Activated CD8-positive, alpha-beta memory T cell treated with anti-CD3 and anti-CD28 coated beads for 36 hours (primary cell): ENCODE measurements at regions not wholly inside any gene's neighbourhood (a gene's known extent, or its start where the extent isn't known, plus 50 kb on each side); places are given as distances from the start of the nearest gene placed in this dataset.
"Not testable (repeated sequence)": the region's sequence is repeated elsewhere in the genome, so short reads cannot be mapped to it uniquely, and the experiment has no call there.

Experiments
- CTCF ChIA-PET: fragments of 350-600 bp; sonication (Branson Sonifier 250); formaldehyde crosslinking; loops from one replicate; lab custom pipeline; 2021; ENCODE audit warnings: antibody characterized with exemption; lab: Charles Lee
- POLR2A ChIA-PET: fragments of 350-600 bp; sonication (Branson Sonifier 250); formaldehyde crosslinking; loops from one replicate; lab custom pipeline; 2021; ENCODE audit warnings: antibody characterized with exemption; lab: Charles Lee

DNA sequence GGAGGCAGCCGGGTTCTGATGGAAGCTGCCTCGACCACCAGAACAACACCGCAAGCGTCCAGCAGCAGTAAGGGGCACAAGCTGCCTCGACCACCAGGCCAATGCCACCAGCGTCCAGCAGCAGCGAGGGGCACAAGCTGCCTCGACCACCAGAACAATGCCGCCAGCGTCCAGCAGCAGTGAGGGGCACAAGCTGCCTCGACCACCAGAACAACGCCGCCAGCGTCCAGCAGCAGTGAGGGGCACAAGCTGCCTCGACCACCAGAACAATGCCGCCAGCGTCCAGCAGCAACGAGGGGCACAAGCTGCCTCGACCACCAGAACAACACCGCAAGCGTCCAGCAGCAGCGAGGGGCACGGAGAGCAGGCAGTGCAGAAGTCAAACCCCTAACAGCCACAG, 94.9 kb downstream of the TMEM18 start:
- POLR2A ChIA-PET, CTCF ChIA-PET: not testable (repeated sequence)

DNA sequence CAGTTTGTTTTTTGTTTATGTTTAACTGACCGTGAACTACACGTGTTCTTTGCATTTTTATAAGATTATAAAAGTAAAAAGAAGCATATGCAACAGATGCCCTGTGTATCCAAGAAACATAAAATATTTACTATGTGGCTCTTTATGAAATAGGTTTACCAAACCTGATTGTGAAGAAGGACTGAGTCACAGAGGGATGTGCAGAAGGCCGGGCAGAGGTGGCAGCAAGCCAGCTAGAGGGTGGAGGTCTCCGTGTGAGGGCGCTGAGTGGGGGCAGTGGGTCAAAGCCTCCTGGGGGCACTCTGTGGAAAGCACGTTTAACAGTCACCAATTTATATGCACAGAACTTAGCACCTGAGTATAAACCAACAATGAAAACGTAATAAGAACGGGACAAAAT, 97.2 kb downstream of the TMEM18 start:
- POLR2A ChIA-PET: no interaction called here
- CTCF ChIA-PET: no interaction called here

DNA sequence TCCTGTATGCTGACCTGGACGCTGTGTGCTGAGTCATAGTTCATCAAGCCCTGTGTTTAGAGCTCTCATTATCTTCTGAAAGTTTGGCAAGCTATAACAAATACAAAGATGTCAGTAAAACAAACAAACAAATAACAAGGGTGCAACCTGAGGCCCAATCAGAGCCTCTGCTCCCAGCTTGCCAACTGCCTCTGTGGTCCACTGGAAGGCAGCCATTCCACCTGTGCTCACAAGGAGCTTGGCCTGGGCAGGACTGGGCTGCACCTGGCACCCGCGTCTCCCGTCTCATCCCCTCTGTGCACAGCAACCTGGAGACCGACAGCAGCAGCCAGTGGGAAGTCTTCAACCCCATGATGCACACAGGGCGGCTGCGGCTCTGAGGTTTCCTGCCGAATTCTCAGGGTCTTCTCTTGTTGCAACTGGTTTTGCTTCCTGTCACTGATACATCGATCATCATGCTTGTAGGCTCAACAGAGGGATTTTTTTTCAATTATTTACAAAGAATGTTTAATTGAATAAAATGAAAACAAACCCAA, 97.8 kb downstream of the TMEM18 start:
- POLR2A ChIA-PET: no interaction called here
- CTCF ChIA-PET: no interaction called here

DNA sequence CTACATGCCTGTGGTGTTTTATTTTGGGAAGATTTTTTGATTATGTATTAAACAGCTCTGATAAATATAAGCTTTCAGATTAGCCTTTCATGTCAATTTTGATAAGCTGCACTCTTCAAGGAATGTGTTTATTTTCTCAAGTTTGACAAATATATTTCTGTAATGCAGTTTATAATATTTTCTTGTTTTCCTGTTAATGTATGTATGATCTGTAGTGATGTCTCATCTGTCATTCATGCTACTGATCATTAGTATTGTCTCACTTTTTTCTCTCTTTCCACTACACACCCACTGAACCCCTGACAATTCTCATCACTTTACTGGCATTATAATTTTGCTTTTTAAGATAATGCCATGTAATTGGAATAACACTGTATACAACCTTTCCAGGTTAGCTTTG, 100.9 kb downstream of the TMEM18 start:
- POLR2A ChIA-PET: no interaction called here

DNA sequence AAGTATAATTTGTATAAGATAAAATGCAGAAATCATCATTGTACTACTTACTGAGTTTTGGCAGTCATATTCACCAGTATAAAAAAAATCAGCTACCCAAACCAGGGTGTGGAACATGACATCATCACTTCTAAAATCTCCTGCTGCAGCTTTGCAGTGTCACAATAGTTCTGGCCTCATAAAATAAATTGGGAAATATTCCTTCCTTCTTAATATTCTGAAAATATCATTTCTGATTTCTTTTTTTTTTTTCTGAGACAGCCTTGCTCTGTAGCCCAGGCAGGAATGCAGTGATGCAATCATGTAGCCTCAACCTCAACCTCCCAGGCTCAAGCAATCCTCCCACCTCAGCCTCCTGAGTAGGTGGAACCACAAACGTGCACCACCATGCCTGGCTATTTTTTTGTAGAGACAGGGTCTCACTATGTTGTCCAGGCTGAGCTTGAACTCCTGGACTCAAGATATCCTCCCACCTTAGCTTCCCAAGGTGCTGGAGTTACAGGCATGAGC, 101.4 kb downstream of the TMEM18 start:
- ChIA-PET CTCF (no interaction called here), POLR2A (no interaction called here)

More for the DNA sequence above, 100.9 kb downstream of the TMEM18 start:
- CTCF ChIA-PET: no interaction called here

DNA sequence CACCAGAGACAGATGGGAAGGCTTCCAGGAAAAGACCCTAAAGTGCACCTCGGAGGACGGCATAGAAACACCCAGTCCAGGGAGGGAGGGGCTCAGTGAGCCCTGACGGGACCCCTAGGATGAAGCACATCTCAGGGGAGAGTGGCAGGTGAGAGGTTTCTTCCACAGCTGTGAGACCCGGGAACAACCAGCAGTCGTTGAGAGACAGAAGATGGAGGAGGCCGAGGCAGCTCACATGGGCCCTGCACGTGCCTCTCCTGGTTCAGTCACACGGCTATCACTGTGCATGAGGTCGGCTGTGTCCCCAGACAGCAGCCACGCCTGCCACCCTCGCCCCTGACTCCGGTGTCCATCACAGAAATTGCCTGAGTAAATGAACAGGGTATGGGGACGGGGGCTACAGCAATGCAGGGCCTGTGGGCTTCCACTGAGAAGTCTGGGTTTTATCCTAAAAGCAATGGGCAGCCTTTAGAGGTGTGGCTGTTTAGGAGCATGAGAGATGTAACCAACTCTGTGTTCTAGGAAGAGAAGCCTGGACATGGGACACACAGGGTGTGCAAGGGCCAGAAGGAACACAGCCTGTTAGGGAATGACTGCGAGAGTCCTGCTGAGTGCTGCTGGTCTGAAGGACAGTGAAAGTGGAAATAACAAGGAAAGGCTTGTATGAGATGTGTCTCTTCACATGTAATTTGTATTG, 102.0 kb downstream of the TMEM18 start:
- ChIA-PET POLR2A (no interaction called here), CTCF (no interaction called here)

DNA sequence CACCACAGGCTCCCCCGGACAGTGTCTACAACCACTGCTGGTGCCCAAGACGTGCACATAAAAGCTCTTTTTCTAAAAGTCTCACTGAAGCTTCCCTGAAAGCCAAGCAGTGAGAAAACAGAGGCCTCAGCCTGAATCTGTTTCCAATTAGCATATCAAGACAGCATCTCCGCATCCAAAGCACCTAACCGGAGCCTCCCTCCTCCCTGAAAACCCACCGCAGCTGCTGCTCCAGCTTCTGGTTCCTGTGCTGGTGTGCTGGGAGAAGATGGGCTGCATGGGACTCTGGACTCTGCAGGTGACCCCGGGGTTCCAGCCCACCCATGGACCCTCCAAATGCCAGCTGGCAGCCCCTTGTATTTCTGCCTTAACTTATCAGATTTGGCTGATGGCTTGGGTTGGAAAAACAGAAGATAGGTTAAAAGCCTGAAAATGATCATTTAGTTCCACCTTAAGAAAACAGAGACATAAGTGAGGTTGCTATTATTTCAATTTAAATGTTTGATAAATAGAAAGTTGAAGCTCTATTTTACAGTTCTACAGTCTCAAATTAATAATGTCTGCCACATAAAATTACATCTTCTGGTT, 103.3 kb downstream of the TMEM18 start:
- POLR2A ChIA-PET: no interaction called here
- CTCF ChIA-PET: no interaction called here

DNA sequence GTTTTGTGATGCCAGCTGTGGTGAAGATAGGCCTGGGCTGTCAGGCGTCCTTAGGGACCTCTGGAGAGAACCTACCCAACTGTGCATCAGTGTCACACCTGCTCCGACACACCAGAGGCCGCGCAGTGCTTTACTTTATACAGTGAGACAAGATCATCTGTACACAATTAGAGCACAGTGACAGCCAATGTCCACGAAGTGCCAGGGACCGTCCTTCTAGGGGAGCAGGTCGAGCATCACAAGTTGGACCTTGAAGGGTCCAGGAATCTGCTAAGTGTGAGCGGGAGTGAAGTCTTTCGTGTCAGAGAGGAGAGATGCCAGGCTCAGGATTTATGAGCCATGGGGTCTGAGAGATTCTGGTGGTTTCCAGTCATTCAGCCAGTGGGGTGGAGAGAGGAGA, 104.2 kb downstream of the TMEM18 start:
- ChIA-PET CTCF (no interaction called here), POLR2A (no interaction called here)

DNA sequence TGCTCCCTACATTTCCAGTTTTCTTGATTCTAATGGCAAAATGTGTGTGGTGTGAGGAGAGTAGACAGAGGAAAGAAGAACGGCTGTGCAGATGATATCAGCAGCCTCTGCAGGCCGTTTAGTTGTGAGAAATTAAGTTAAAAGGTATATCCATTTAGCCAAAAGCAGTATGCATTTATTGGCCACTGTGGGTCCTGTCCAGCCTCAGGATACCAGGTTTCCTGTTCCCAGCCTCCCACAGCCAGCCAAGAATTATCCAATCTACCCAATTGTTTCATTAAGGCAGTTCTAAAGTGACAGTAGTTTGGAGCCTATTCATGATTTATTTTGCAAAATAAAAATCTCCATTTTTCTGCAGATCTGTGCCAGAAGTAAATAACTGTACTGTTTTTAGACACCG, 107.5 kb downstream of the TMEM18 start:
- ChIA-PET CTCF (no interaction called here), POLR2A (no interaction called here)

DNA sequence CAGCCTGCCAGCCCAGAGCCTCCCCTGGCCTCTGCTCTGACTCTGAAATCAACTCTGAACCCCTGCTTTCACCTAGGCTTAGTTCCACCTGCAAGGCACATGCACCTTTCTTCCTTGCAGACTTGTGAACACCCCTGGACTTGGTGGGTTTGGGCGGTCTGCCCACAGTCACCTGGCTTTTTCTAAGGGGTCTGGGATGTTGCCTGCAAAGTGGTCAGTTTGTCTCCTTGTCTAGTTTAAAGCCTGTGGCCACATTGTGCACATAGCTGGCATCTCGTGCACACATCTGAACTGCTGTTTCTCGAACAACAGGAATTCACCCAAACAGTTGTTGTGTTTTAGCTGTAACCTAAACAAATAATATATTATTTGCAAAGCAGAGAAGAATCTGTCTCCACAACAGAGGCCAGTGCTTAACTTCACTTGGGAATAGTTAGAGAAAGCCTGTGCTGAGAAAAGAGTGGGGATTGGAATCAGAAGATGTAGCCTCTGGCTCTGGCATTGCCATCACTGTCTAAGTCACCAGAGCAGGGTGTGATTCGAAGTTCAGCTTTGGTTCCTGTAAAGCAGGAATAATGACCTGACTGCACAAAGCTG, 108.5 kb downstream of the TMEM18 start:
- ChIA-PET CTCF (no interaction called here), POLR2A (no interaction called here)

DNA sequence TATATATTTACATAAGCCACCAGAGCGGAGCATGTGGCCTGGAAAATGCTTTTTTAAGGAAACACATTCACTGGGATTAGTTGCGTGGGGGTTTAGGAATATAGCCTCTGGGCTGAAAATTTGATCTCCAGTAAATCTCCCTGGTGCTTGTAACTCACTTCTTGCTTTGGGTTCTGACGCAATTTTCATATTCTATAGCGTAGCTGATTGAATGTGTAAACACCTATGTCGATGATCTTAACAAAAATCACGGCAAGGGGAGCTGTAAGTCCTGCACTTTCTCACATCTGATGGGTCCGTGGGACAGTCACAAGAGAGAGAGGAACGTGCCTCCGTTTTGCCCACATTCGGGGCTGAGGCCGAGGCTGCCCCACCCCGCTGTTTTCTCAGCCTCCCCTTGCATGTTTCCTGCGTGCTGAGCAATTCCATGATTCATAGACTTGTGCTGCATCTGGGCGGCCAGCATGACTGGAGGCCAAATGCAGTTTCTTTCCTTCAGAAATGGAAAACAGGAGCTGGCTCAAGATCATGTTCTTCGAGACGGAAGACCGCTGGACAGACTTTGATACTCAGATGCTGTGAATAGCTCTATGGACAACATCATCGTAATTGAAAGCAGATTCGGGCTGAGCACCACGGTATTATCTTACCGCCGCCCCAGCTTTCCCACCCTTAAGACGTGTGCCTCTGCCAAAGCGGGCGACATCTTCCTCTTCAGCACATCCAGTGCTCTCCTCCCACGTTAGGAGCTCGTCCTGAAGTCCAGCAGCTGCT, 109.2 kb downstream of the TMEM18 start:
- ChIA-PET CTCF (no interaction called here), POLR2A (no interaction called here)

DNA sequence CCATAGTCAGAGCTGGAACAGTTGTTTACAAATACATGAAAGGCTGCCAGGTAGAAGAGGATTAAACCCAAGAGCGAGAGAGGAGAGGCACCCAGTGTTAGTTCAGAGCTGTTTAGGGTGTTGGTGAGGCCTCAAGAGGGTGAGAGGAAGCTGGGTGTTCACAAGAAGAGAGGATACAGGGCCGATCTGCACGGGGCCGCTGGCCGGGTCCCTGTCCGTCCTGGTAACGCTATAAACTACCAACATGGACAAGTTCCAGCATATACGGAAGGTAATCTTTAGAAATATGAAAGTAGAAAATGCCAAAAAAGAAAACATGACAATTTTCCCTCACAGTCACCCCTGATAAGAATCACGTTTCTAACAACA, 109.7 kb downstream of the TMEM18 start:
- ChIA-PET POLR2A (no interaction called here), CTCF (no interaction called here)

DNA sequence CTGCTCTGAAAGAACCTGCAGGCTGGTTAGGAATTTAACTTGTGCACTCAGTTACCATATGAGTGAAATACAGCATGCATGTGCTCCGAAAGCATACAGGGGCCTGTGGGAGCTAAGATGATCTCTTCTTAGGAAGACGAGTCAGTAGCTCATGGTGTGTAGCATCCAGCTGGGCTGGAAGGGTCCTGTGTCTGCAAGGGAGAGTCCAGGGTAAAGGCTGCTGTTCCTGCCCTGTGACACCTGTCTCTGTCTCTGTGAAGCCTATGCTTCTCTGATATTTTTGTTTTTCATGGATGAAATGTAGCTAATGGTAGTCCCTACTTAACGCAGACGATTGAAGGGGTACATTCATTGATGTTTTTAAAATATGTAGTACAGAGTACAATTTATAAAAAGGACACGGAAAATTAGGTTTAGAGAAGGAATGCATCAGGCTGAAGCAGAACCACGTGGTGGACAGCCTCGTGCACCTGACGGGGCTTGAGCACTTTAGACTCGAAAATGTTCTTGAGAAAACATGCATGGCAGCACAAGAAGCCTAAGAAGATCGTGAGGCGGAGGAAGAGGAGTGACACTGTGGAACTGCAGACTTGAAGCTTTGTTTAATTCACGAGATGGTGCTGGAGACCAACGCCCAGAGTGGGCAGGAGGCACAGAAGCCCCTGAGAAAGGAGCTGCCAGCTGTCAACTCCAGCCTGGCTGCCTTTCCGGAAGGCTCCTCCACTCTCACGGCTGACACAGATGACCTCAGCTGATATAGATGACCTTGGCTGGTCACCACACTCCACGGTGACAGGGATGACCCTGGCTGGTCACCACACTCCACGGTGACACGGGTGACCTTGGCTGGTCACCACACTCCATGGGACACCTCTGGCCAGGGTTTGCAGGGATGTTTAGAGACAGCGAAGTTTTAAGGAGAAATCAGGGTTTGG, 110.6 kb downstream of the TMEM18 start:
- ChIA-PET CTCF (no interaction called here), POLR2A (no interaction called here)

DNA sequence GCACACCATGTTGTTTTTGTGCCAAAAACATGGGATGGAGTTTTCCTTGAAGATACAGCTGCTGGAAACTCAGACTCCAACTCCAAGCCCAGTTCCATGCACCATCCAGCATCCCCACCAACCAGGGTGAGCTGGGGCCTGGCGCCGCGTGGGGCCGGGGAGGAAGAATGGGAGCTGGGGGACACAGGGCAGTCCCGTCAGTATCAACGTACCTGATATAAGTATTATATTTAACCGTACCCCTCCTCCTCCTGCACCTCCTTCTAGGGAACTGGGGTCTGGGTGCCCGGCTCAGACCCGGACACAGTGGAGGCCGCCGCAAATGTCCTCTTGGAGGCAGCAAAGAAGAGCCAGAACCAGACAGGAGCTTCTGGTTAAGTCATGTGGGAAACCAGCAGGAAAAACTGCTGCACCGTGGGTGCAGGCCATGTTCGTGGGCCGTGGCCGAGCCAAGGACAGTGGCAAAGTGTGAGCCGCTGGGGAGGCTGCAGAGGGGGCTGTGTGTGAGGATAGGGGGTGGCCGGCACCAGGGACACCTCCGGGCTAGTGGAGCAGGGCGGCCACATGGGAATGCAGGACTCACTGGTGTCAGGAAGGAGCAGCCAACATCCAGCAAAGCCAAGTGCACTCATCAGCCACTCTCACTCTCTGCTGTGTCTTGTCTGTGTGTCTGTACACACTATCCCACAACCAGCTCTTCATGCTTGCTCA, 112.6 kb downstream of the TMEM18 start:
- ChIA-PET CTCF (no interaction called here), POLR2A (no interaction called here)

DNA sequence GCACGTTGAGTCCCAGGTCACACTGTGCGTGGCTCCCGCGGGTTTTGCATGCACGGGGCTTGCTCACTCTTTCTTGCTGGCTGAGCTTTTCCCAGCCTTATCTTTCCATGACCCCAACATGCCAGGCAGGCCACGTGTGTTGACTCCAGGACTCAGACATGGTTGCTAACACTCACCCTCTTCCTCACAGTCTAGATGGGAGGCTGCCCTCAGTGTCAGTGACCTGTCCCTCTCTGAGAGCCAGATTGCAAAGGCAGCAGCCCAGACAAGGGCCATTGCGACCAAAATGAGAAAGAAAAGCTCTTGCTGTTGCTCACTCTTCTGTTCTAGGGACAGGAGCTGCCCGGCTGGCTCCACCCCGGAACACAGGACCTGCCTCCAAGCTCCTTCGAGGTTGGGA, 113.7 kb downstream of the TMEM18 start:
- CTCF ChIA-PET: no interaction called here
- POLR2A ChIA-PET: no interaction called here

DNA sequence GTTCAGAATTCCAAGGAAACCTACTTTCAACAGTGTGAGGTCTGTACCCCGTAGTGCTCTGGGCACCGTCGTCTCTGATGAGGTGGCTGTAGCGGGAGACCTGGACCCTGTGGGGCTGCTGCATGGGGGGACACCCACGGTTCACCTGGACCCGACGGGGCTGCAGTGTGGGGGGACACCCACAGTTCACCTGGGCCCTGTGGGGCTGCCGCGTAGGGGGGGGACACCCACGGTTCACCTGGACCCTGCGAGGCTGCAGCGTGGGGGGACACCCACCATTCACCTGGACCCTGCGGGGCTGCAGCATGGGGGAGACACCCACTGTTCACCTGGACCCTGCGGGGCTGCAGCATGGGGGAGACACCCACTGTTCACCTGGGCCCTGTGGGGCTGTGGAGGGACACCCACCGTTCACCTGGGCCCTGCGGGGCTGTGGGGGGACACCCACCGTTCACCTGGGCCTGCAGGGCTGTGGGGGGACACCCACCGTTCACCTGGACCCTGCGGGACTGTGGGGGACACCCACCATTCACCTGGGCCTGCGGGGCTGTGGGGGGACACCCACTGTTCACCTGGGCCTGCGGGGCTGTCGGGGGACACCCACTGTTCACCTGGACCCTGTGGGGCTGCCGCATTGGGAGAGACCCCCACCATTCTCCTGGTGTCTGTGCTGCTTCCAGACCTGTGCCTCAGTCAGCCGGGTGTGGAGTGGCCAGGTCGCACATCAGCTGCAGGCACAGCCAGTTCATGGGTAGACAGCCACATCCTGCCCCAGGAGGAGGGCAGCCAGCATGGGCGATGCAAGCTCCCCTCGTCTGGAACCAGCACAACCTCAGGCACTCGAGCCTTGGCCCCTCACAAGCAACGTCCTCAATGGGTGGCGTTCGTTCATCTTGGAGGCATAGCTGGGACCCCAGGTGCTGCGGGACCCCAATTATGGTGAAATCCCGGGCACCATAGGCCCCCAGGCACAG, 114.5 kb downstream of the TMEM18 start:
- POLR2A ChIA-PET: no interaction called here

DNA sequence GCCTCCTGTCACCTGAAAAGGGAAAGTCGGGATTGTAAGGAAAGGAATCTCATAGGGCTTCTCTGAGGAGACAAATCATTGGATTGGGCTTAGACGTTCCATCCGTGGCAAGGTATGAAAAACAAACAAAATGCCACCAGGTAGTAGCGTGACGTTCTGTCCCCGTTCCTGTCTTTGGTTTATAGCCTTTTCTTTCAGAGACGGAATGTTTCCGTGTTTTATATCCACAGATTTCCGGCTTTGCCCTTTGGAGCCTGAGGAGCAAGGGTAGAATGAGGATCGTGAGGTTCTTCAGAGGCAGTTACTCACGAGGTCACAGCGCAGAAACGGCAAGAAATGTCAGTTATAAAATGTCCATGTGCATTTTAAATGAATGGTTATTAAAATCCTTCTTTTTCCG, 118.3 kb downstream of the TMEM18 start:
- POLR2A ChIA-PET: no interaction called here
- CTCF ChIA-PET: no interaction called here

More for the DNA sequence above, 114.5 kb downstream of the TMEM18 start:
- CTCF ChIA-PET: no interaction called here

DNA sequence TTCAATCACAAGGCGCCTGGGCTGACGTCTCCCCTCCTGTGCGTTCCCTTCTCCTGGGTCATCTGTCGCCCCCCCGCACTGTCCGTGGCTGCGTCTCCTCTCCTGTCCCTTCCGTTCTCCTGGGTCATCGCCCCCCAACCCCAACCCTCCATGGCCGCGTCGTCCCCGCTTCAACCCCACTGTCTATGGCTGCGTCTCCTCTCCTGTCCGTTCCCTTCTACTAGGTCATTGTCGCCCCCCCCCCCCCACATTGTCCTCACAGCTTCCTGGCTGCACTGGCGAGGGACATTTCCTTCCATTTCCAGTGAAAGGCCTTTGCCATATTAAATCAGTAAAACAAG, 118.9 kb downstream of the TMEM18 start:
- CTCF ChIA-PET: no interaction called here
- POLR2A ChIA-PET: no interaction called here
